Neuron (in vitro differentiated cells): ENCODE measurements at regions not wholly inside any gene's neighbourhood (a gene's known extent, or its start where the extent isn't known, plus 50 kb on each side); places are given as distances from the start of the nearest gene placed in this dataset.

Experiments
- H2AFZ ChIP-seq: one replicate; pipeline ENCODE4 v1.6.1; 2013; ENCODE audit warnings: low read depth, mild to moderate bottlenecking, inconsistent platforms, low read length, moderate library complexity
- H3K27me3 ChIP-seq: one replicate; pipeline ENCODE4 v1.6.1; 2013; ENCODE audit warnings: low read length; ENCODE audit not compliant: insufficient read depth
- H3K36me3 ChIP-seq: one replicate; pipeline ENCODE4 v1.6.1; 2013; ENCODE audit warnings: low read length; ENCODE audit not compliant: insufficient read depth
- H3K4me1 ChIP-seq: one replicate; pipeline ENCODE4 v1.6.1; 2013; ENCODE audit warnings: low read length; ENCODE audit not compliant: insufficient read depth
- H3K4me3 ChIP-seq: 2 replicates; pipeline ENCODE4 v1.5.1; 2013; ENCODE audit warnings: mild to moderate bottlenecking, low read length, moderate library complexity
- H3K9me3 ChIP-seq: one replicate; pipeline ENCODE4 v1.6.1; 2013; ENCODE audit warnings: low read length

- H3K4me3 ChIP-seq: no peak overlapping the region
These were observed 56.4 kb upstream of the RBMS1 start for GRCh38 chr2:160550048-160550447.

DNA sequence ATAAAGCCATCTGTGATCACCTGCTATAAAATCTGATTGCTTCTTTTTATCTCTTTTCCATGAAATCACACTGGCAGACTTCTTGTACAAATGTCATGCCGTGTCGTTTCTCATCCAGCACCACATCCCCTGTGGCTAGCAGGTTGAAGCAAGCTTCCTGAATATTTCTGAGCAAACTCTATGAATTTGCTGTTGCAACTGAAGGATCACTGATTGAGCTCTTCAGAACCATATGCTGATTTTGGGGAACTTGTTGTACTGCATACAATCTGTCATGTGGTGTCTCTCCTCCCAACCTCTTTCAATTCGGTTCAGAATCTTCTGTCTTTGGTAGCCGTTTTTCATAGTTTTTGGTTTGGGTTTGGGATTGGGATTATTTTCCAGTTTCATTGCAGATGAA is 57.7 kb upstream of the RBMS1 start:
- Histone ChIP-seq H3K27me3 (no peaks in the 10 kb centered on the region), H3K36me3 (no peaks in the 10 kb centered on the region), H3K4me3 (no peak overlapping the region), H2AFZ (no peak overlapping the region), H3K9me3 (no peaks in the 10 kb centered on the region), H3K4me1 (no peaks in the 10 kb centered on the region)

More at GRCh38 chr2:160550048-160550447, 56.4 kb upstream of the RBMS1 start:
- H3K36me3 ChIP-seq: no peaks in the 10 kb centered on the region
- H3K27me3 ChIP-seq: no peaks in the 10 kb centered on the region
- no peaks in the 10 kb centered on the region for H3K9me3 ChIP-seq
- no peak overlapping the region for H2AFZ ChIP-seq
- no peaks in the 10 kb centered on the region for H3K4me1 ChIP-seq

GRCh38 chr2:160555420-160556071 is 61.9 kb upstream of the RBMS1 start:
- H3K36me3 ChIP-seq: no peaks in the 10 kb centered on the region
- no peak overlapping the region for H3K4me3 ChIP-seq
- no peaks in the 10 kb centered on the region for H3K4me1 ChIP-seq
- no peak overlapping the region for H2AFZ ChIP-seq
- H3K27me3 ChIP-seq: no peaks in the 10 kb centered on the region
- H3K9me3 ChIP-seq: peaks cover 6% of the 10 kb centered on the region

- H3K4me3 ChIP-seq: no peak overlapping the region
- H3K9me3 ChIP-seq: peaks cover 6% of the 10 kb centered on the region
- H3K36me3 ChIP-seq: no peaks in the 10 kb centered on the region
- no peaks in the 10 kb centered on the region for H3K27me3 ChIP-seq
- no peaks in the 10 kb centered on the region for H3K4me1 ChIP-seq
- no peak overlapping the region for H2AFZ ChIP-seq
These were observed 64.3 kb upstream of the RBMS1 start for GRCh38 chr2:160557903-160558302.

DNA sequence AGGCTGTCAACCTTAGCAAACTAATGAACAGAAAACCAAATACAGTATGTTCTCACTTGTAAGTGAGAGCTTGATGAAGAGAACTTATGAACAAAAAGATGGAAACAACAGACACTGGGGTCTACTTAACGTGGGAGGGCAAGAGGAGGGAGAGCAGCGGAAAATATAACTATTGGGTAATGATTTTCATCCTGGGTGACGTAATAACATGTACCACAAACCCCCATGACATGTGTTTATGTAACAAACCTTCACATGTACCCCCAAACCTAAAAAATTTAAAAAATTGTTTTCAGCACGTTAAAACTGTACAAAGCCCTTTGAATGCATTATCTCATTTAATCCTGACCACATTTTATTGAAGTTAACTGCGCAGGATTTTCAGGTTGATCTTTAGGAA is 64.9 kb upstream of the RBMS1 start:
- H2AFZ ChIP-seq: no peak overlapping the region
- peaks cover 6% of the 10 kb centered on the region for H3K9me3 ChIP-seq
- no peaks in the 10 kb centered on the region for H3K4me1 ChIP-seq
- no peaks in the 10 kb centered on the region for H3K27me3 ChIP-seq
- no peaks in the 10 kb centered on the region for H3K36me3 ChIP-seq
- no peak overlapping the region for H3K4me3 ChIP-seq

GRCh38 chr2:160561551-160562295 is 68.1 kb upstream of the RBMS1 start:
- no peak overlapping the region for H2AFZ ChIP-seq
- H3K36me3 ChIP-seq: no peaks in the 10 kb centered on the region
- peaks cover 3% of the 10 kb centered on the region for H3K4me1 ChIP-seq
- peaks cover 6% of the 10 kb centered on the region for H3K9me3 ChIP-seq
- H3K27me3 ChIP-seq: no peaks in the 10 kb centered on the region
- no peak overlapping the region for H3K4me3 ChIP-seq

DNA sequence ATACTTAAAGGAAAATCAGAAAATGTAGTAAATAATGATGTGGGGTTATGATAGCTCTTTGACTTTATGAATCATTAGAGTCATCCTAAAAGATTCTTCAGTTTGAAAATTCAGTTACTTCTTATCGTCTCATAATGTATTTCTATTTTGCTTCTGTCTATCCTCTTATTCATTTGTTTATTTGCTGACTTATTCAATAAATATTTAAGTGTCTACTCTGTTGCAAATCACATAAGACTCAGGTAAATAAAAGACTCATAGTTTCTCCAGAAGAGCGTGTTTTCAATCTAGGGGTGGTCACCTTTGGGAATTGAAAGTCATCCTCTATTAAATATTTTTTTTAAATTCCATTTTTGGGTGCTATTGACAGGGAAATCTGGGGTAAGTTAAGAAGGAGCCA is 69.1 kb upstream of the RBMS1 start:
- no peaks in the 10 kb centered on the region for H3K36me3 ChIP-seq
- no peak overlapping the region for H2AFZ ChIP-seq
- peaks cover 6% of the 10 kb centered on the region for H3K9me3 ChIP-seq
- no peak overlapping the region for H3K4me3 ChIP-seq
- peaks cover 3% of the 10 kb centered on the region for H3K4me1 ChIP-seq
- H3K27me3 ChIP-seq: no peaks in the 10 kb centered on the region

- H3K27me3 ChIP-seq: no peaks in the 10 kb centered on the region
- no peak overlapping the region for H3K4me3 ChIP-seq
- peaks cover 3% of the 10 kb centered on the region for H3K4me1 ChIP-seq
- H2AFZ ChIP-seq: no peak overlapping the region
- H3K36me3 ChIP-seq: no peaks in the 10 kb centered on the region
- H3K9me3 ChIP-seq: no peaks in the 10 kb centered on the region
These were observed 71.0 kb upstream of the RBMS1 start for GRCh38 chr2:160564591-160564990.

DNA sequence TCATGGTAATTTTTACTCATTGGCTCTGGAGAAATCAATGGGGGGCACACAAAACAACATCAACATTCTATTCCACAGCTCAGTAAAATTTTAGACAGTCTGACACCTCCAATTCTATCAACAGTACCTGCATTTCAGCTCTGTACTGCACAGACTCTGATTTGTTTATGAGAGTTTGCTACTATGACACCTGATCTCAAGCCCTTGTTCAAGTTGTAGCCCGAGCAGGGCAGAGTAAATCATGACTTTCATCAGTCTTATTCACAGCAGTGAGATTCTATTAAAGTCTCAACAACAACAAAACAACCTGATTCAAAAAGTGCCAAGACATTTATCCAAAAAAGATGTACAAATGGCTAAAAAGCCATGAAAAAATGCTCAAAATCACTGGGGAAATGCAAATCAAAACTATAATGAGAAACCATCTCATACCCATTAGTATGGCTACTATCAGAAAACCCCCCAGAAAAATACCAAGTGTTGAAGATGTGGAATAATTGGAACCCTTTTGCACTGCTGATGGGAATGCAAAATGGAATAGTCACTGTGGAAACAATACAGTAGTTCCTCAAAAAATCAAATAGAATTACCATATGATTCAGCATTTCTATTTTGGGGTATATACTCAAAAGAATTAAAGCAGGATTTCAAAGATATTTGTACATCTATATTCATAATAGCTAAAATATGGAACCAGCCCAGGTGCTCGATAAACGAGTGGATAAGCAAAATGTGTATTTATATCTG is 71.7 kb upstream of the RBMS1 start:
- no peaks in the 10 kb centered on the region for H3K9me3 ChIP-seq
- no peaks in the 10 kb centered on the region for H3K36me3 ChIP-seq
- H2AFZ ChIP-seq: no peak overlapping the region
- no peaks in the 10 kb centered on the region for H3K27me3 ChIP-seq
- H3K4me1 ChIP-seq: peaks cover 3% of the 10 kb centered on the region
- no peak overlapping the region for H3K4me3 ChIP-seq

DNA sequence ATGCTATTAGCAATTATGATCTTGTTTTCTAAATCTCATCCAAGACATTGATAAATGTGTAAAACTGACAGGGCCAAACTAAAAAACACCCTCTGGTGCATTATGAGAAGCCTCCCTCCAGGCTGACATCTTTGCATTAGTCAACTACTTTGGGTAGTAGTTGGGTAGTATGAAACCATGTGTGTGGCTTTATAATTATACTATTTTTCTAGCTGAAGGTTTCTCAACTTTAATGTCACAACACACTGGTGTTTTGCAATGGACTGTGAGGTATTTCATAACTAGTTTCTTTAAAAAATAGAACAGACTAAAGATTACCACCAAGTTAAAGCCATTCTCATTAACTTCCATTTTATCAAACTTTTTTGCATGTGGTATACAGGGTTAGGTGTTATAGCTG is 73.1 kb upstream of the RBMS1 start:
- H3K4me3 ChIP-seq: no peak overlapping the region
- H3K4me1 ChIP-seq: peaks cover 3% of the 10 kb centered on the region
- no peaks in the 10 kb centered on the region for H3K27me3 ChIP-seq
- no peaks in the 10 kb centered on the region for H3K36me3 ChIP-seq
- H3K9me3 ChIP-seq: peaks cover 2% of the 10 kb centered on the region
- H2AFZ ChIP-seq: no peak overlapping the region

DNA sequence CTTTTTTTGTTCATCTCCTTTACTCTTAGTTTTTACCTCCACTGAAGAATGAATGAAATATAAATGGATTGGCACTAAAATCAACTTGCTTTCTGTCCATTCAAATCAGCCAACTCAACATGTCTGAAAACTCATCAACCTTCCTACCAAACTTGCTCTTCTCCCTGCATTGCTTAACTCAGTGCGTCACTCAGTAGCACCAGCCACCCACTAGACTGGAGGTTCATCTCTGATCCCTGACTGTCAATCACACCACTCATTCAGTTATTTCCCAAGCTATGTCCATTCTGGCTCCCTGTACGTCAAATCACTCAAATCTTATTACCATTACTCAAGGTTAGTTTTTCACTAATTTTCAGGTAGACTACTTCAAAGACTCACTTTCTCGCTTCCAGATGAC is 75.2 kb upstream of the RBMS1 start:
- H3K36me3 ChIP-seq: no peaks in the 10 kb centered on the region
- H3K4me3 ChIP-seq: no peak overlapping the region
- H3K27me3 ChIP-seq: no peaks in the 10 kb centered on the region
- H3K4me1 ChIP-seq: peaks cover 2% of the 10 kb centered on the region
- peaks cover 2% of the 10 kb centered on the region for H3K9me3 ChIP-seq
- H2AFZ ChIP-seq: no peak overlapping the region

DNA sequence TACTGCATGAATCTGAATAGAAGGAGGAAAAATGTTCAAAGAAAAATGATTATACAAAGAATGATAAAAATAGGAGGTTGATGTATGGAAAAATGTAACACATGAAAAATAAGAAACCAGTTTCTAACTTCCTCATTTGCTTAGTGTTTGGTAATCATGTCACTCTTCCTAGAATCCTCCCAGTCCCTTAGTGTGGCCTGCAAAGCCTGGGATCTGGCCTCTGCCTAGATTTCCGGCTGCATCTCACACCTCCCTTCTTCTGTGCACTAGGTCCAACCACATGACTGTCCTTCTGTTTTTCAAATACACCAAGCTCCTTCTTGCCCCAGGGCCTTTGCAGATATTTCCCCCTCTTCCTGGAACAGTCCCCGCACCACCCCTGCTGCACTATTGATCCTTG is 76.8 kb upstream of the RBMS1 start:
- no peaks in the 10 kb centered on the region for H3K36me3 ChIP-seq
- H3K9me3 ChIP-seq: peaks cover 2% of the 10 kb centered on the region
- no peaks in the 10 kb centered on the region for H3K27me3 ChIP-seq
- no peaks in the 10 kb centered on the region for H3K4me1 ChIP-seq
- no peak overlapping the region for H2AFZ ChIP-seq
- no peak overlapping the region for H3K4me3 ChIP-seq

- peaks cover 2% of the 10 kb centered on the region for H3K9me3 ChIP-seq
- no peaks in the 10 kb centered on the region for H3K27me3 ChIP-seq
- no peak overlapping the region for H2AFZ ChIP-seq
- H3K4me3 ChIP-seq: no peak overlapping the region
- H3K36me3 ChIP-seq: no peaks in the 10 kb centered on the region
- no peaks in the 10 kb centered on the region for H3K4me1 ChIP-seq
These were observed 81.0 kb upstream of the RBMS1 start for GRCh38 chr2:160574468-160575140.
